K562 (cell line): ENCODE measurements at regions not wholly inside any gene's neighbourhood (a gene's known extent, or its start where the extent isn't known, plus 50 kb on each side); places are given as distances from the start of the nearest gene placed in this dataset.

ENCODE experiments used
- ATAC-seq: fragments of 200-7000 bp; cut with Tn5 transposase; 3 replicates; pipeline ENCODE4 v1.9.1; 2020; ENCODE audit warnings: moderate library complexity
- BruUV-seq: library from RNA; stranded (reverse); fragments of 400-500 nt; replicated peaks from 2 replicates; lab custom pipeline; 2021; lab: Mats Ljungman, UMichigan
- CTCF ChIA-PET: fragments of 300-600 bp; formaldehyde crosslinking; extraction: SDS; loops from one replicate; lab custom pipeline; 2021; ENCODE audit warnings: low intra/inter-chr PET ratio; lab: Yijun Ruan, JAX
- POLR2A ChIA-PET: fragments of 300-600, 350-650 bp; sonication (Branson Sonifier 250); formaldehyde crosslinking; extraction: SDS; loops from one replicate; lab custom pipeline; 2021; ENCODE audit warnings: antibody characterized with exemption, inconsistent platforms; lab: Yijun Ruan, JAX
- DNase-seq, 4 experiments: peaks; one replicate each; pipeline versions ENCODE4 v3.0.0 to v3.0.0-alpha.2; 2011 to 2018; ENCODE audit warnings: low spot score in 3 of 4, mixed read lengths in 3 of 4; ENCODE audit errors: extremely low read depth in 1 of 4
- FAIRE-seq: peaks from 2 replicates; lab custom pipeline; 2011; peaks lifted over from hg19 to GRCh38; lab: Jason Lieb, UNC
- H2AFZ ChIP-seq: 2 replicates; pipeline ENCODE4 v1.6.0; 2011; ENCODE audit warnings: low read depth, low read length, control low read depth, inconsistent platforms
- H3K27ac ChIP-seq: fragments of 200-600 bp; 3 replicates; pipeline ENCODE4 v1.8.0; 2011; ENCODE audit warnings: low read depth, mild to moderate bottlenecking, control low read depth, inconsistent platforms, low read length, moderate library complexity, mixed read lengths; ENCODE audit errors: extremely low read depth
- H3K27me3 ChIP-seq, 2 experiments: fragments of 300-600 bp in 1 of 2; 2 replicates in 1 of 2; 3 replicates in 1 of 2; pipeline versions ENCODE4 v1.6.0 to v1.8.0; 2011; ENCODE audit warnings: inconsistent platforms in 2 of 2, low read length in 2 of 2, mild to moderate bottlenecking in 1 of 2, mixed read lengths in 1 of 2, moderate library complexity in 1 of 2; ENCODE audit not compliant: control insufficient read depth in 2 of 2, insufficient read depth in 2 of 2
- H3K36me3 ChIP-seq: fragments of 300-600 bp; 3 replicates; pipeline ENCODE4 v1.8.0; 2011; ENCODE audit warnings: mild to moderate bottlenecking, low read length, inconsistent platforms; ENCODE audit not compliant: control insufficient read depth, insufficient read depth
- H3K4me1 ChIP-seq, 2 experiments: fragments of 200-600 bp in 1 of 2; replicated peaks in 1 of 2; 2 replicates in 1 of 2; 3 replicates in 1 of 2; pipeline versions ENCODE4 v1.5.1 to v1.8.0; 2011; ENCODE audit warnings: inconsistent platforms in 2 of 2, low read length in 2 of 2, mild to moderate bottlenecking in 1 of 2, mixed read lengths in 1 of 2, moderate library complexity in 1 of 2; ENCODE audit not compliant: control insufficient read depth in 2 of 2, insufficient read depth in 2 of 2
- H3K4me2 ChIP-seq: 2 replicates; pipeline ENCODE4 v1.6.1; 2011; ENCODE audit warnings: low read length, control low read depth, inconsistent platforms, mixed read lengths; ENCODE audit not compliant: insufficient read depth
- H3K4me3 ChIP-seq: fragments of 200-600 bp; sonication (generic), shearing (Covaris generic); 2 replicates; pipeline ENCODE4 v1.5.1; 2016; ENCODE audit warnings: control low read depth, inconsistent platforms
- H3K79me2 ChIP-seq: fragments of 200-600 bp; 3 replicates; pipeline ENCODE4 v1.8.0; 2011; ENCODE audit warnings: low read length, inconsistent platforms; ENCODE audit not compliant: control insufficient read depth, insufficient read depth
- H3K9ac ChIP-seq, 2 experiments: 2 replicates each; pipeline versions ENCODE4 v1.6.0 to v1.6.1; 2011; ENCODE audit warnings: low read depth in 2 of 2, low read length in 2 of 2, control low read depth in 1 of 2, inconsistent platforms in 1 of 2, mild to moderate bottlenecking in 1 of 2, mixed read lengths in 1 of 2; ENCODE audit not compliant: insufficient read depth in 1 of 2
- H3K9me1 ChIP-seq: one replicate; pipeline ENCODE4 v1.6.0; 2011; ENCODE audit warnings: inconsistent platforms, mild to moderate bottlenecking, low read length, moderate library complexity; ENCODE audit not compliant: control insufficient read depth, insufficient read depth
- H3K9me3 ChIP-seq: replicated peaks from 2 replicates; pipeline ENCODE4 v1.5.1; 2011; ENCODE audit warnings: low read depth, low read length, inconsistent platforms; ENCODE audit not compliant: control insufficient read depth, insufficient read depth
- H4K20me1 ChIP-seq: replicated peaks from 2 replicates; pipeline ENCODE4 v1.6.1; 2011; ENCODE audit warnings: low read length, inconsistent platforms, mixed read lengths; ENCODE audit not compliant: control insufficient read depth, insufficient read depth
- CSDE1 ChIP-seq, 2 experiments: fragments of 450-650 bp; IDR thresholded peaks; 2 replicates each; pipeline ENCODE4 v1.6.1; 2016; ENCODE audit warnings: mild to moderate bottlenecking in 1 of 2
- ERF ChIP-seq: fragments of 450-650 bp; formaldehyde crosslinking; IDR thresholded peaks from 2 replicates; pipeline ENCODE4 v1.4.0; 2020; ENCODE audit warnings: mild to moderate bottlenecking, mixed read lengths
- EZH2 ChIP-seq: IDR thresholded peaks from 2 replicates; pipeline ENCODE4 v1.6.1; 2012; ENCODE audit warnings: low read depth, mild to moderate bottlenecking, inconsistent platforms, low read length, borderline replicate concordance
- L3MBTL2 ChIP-seq: fragments of 450-650 bp; IDR thresholded peaks from 2 replicates; pipeline ENCODE4 v1.6.1; 2016; ENCODE audit warnings: mild to moderate bottlenecking, moderate library complexity
- MTA1 ChIP-seq: fragments of 450-650 bp; IDR thresholded peaks from 2 replicates; pipeline ENCODE4 v1.6.1; 2017; ENCODE audit warnings: borderline replicate concordance
- NR2C2 ChIP-seq, 2 experiments: fragments of 200-800 bp in 1 of 2; sonication (Bioruptor generic) in 1 of 2; sonication (generic) in 1 of 2; formaldehyde crosslinking in 1 of 2; IDR thresholded peaks; 2 replicates each; pipeline versions ENCODE4 v1.6.1 to v1.8.0; 2016 to 2022; ENCODE audit warnings: mild to moderate bottlenecking in 1 of 2, missing compliant biosample characterization in 1 of 2, missing genetic modification characterization in 1 of 2, missing genetic modification reagents in 1 of 2
- RBBP5 ChIP-seq: fragments of 200-600 bp; sonication (generic); IDR thresholded peaks from 2 replicates; pipeline ENCODE4 v1.6.1; 2012; ENCODE audit warnings: borderline replicate concordance, mild to moderate bottlenecking, low read length, control low read depth, inconsistent platforms; ENCODE audit not compliant: insufficient read depth, poor library complexity, severe bottlenecking
- SMAD1 ChIP-seq: fragments of 150-350 bp; IDR thresholded peaks from 2 replicates; pipeline ENCODE4 v1.6.1; 2014; ENCODE audit warnings: low read length, low read depth; ENCODE audit not compliant: partially characterized antibody
- SOX6 ChIP-seq: fragments of 450-650 bp; IDR thresholded peaks from 2 replicates; pipeline ENCODE4 v1.6.1; 2014; ENCODE audit warnings: mild to moderate bottlenecking
- TEAD2 ChIP-seq: fragments of 450-650 bp; IDR thresholded peaks from 2 replicates; pipeline ENCODE4 v1.6.1; 2016; ENCODE audit warnings: missing genetic modification characterization, control low read depth, missing compliant biosample characterization
- ZNF175 ChIP-seq: fragments of 200-800 bp; sonication (Bioruptor generic); IDR thresholded peaks from 2 replicates; pipeline ENCODE4 v1.6.1; 2016; ENCODE audit warnings: low read depth, mild to moderate bottlenecking, missing genetic modification characterization, missing compliant biosample characterization
- WGBS: fragments of 100-300 bp; shearing (Covaris generic); methylation state at CpG from one replicate; pipeline ENCODE4 v1.1.6; 2016; ENCODE audit warnings: low coverage, mixed read lengths; ENCODE audit not compliant: insufficient coverage; ENCODE audit errors: missing lambda C conversion rate; 5-methylcytosine and 5-hydroxymethylcytosine counted together
- in situ Hi-C: fragments of 300-500 bp; cut with MboI; formaldehyde crosslinking; loops from 4 replicates; pipeline ENCODE4 v1.15.0; 2018; ENCODE audit warnings: inconsistent platforms, mixed read lengths
- intact Hi-C: fragments of 100-400 bp; cut with micrococcal nuclease; formaldehyde crosslinking; loops from 2 replicates; pipeline ENCODE4 v1.14.2; 2022
- TF ChIP-seq, protein P1 (sequence below): fragments of 450-650 bp; IDR thresholded peaks from 2 replicates; pipeline ENCODE4 v1.6.1; 2016; ENCODE audit warnings: mild to moderate bottlenecking, moderate library complexity

- no TSS peak for BruUV-seq
- intact Hi-C loops: loop anchor here (10.0 kb wide), 1 partner anchor 137 kb away; no protein-coding TSS in a partner anchor
- no peak for FAIRE-seq
- Histone ChIP-seq H3K4me3 (no peak overlapping the region), H3K9me3 (no peaks in the 10 kb centered on the region), H4K20me1 (no peaks in the 10 kb centered on the region), H3K27ac (no peak overlapping the region), H3K4me2 (no peak overlapping the region), H3K4me1 (peaks cover 0 to 18% of the 10 kb centered on the region in 2 experiments; a peak in 4 of 5 replicates), H3K36me3 (no peaks in the 10 kb centered on the region), H3K79me2 (no peaks in the 10 kb centered on the region), H3K9ac (no peak overlapping the region), H2AFZ (0 out of 2 replicates have a peak overlapping the region, but pooled peaks have one; percentile 34), H3K9me1 (no peaks in the 10 kb centered on the region), H3K27me3 (no peaks in the 10 kb centered on the region)
- POLR2A ChIA-PET: no interaction called here
- in situ Hi-C loops: no loop called here
- peak; percentile 52 for ATAC-seq
- no peak for DNase-seq
- WGBS: 19% methylated on average over 3 of the region's 3 CpGs
- CTCF ChIA-PET: no interaction called here
- TF ChIP-seq MTA1 (no peak), NR2C2 (CRISPR knock-in tag; IDR thresholded peaks at IDR 0.05) (no peak), NR2C2 (tag; IDR thresholded peaks at IDR 0.05) (no peak; the same call in 1 of the 2 replicates), SMAD1 (no peak), ERF (CRISPR knock-in tag) (no peak), EZH2 (no peak), CSDE1 (IDR thresholded peaks at IDR 0.05) (no peak), L3MBTL2 (peak; percentile 40; the same call in 1 of the 2 replicates), TEAD2 (tag) (no peak), SOX6 (peak; percentile 81), RBBP5 (no peak), ZNF175 (CRISPR knock-in tag) (peak; percentile 58)
- TF ChIP-seq, protein P1, sequence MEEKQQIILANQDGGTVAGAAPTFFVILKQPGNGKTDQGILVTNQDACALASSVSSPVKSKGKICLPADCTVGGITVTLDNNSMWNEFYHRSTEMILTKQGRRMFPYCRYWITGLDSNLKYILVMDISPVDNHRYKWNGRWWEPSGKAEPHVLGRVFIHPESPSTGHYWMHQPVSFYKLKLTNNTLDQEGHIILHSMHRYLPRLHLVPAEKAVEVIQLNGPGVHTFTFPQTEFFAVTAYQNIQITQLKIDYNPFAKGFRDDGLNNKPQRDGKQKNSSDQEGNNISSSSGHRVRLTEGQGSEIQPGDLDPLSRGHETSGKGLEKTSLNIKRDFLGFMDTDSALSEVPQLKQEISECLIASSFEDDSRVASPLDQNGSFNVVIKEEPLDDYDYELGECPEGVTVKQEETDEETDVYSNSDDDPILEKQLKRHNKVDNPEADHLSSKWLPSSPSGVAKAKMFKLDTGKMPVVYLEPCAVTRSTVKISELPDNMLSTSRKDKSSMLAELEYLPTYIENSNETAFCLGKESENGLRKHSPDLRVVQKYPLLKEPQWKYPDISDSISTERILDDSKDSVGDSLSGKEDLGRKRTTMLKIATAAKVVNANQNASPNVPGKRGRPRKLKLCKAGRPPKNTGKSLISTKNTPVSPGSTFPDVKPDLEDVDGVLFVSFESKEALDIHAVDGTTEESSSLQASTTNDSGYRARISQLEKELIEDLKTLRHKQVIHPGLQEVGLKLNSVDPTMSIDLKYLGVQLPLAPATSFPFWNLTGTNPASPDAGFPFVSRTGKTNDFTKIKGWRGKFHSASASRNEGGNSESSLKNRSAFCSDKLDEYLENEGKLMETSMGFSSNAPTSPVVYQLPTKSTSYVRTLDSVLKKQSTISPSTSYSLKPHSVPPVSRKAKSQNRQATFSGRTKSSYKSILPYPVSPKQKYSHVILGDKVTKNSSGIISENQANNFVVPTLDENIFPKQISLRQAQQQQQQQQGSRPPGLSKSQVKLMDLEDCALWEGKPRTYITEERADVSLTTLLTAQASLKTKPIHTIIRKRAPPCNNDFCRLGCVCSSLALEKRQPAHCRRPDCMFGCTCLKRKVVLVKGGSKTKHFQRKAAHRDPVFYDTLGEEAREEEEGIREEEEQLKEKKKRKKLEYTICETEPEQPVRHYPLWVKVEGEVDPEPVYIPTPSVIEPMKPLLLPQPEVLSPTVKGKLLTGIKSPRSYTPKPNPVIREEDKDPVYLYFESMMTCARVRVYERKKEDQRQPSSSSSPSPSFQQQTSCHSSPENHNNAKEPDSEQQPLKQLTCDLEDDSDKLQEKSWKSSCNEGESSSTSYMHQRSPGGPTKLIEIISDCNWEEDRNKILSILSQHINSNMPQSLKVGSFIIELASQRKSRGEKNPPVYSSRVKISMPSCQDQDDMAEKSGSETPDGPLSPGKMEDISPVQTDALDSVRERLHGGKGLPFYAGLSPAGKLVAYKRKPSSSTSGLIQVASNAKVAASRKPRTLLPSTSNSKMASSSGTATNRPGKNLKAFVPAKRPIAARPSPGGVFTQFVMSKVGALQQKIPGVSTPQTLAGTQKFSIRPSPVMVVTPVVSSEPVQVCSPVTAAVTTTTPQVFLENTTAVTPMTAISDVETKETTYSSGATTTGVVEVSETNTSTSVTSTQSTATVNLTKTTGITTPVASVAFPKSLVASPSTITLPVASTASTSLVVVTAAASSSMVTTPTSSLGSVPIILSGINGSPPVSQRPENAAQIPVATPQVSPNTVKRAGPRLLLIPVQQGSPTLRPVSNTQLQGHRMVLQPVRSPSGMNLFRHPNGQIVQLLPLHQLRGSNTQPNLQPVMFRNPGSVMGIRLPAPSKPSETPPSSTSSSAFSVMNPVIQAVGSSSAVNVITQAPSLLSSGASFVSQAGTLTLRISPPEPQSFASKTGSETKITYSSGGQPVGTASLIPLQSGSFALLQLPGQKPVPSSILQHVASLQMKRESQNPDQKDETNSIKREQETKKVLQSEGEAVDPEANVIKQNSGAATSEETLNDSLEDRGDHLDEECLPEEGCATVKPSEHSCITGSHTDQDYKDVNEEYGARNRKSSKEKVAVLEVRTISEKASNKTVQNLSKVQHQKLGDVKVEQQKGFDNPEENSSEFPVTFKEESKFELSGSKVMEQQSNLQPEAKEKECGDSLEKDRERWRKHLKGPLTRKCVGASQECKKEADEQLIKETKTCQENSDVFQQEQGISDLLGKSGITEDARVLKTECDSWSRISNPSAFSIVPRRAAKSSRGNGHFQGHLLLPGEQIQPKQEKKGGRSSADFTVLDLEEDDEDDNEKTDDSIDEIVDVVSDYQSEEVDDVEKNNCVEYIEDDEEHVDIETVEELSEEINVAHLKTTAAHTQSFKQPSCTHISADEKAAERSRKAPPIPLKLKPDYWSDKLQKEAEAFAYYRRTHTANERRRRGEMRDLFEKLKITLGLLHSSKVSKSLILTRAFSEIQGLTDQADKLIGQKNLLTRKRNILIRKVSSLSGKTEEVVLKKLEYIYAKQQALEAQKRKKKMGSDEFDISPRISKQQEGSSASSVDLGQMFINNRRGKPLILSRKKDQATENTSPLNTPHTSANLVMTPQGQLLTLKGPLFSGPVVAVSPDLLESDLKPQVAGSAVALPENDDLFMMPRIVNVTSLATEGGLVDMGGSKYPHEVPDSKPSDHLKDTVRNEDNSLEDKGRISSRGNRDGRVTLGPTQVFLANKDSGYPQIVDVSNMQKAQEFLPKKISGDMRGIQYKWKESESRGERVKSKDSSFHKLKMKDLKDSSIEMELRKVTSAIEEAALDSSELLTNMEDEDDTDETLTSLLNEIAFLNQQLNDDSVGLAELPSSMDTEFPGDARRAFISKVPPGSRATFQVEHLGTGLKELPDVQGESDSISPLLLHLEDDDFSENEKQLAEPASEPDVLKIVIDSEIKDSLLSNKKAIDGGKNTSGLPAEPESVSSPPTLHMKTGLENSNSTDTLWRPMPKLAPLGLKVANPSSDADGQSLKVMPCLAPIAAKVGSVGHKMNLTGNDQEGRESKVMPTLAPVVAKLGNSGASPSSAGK: 0 out of 2 replicates have a peak, but pooled peaks have one; percentile 17
Observed at GRCh38 chr10:5297466-5297865, 67.3 kb upstream of the UCN3 start.
